ENCODE measurements at regions not wholly inside any gene's neighbourhood (a gene's known extent, or its start where the extent isn't known, plus 50 kb on each side); places are given as distances from the start of the nearest gene placed in this dataset.
"Not testable (repeated sequence)": the region's sequence is repeated elsewhere in the genome, so short reads cannot be mapped to it uniquely, and the experiment has no call there.

- no peaks in the 10 kb centered on the region for H3K27me3 Mint-ChIP-seq
- no peak overlapping the region for H3K27ac Mint-ChIP-seq
- no peaks in the 10 kb centered on the region for H3K4me1 Mint-ChIP-seq (ENCODE audit: low read depth in 2 of 2)
- DNase-seq (ENCODE audit: low spot score), result no peak
- no peak overlapping the region for H3K4me3 Mint-ChIP-seq
- H3K9me3 Mint-ChIP-seq, result no peaks in the 10 kb centered on the region
- no peaks in the 10 kb centered on the region for H3K36me3 Mint-ChIP-seq
- ATAC-seq, result peak in 1 of 2 donors; percentile 31
Measured at GRCh38 chr13:63840551-63841421, 2425.1 kb upstream of the PCDH20 start.

DNA sequence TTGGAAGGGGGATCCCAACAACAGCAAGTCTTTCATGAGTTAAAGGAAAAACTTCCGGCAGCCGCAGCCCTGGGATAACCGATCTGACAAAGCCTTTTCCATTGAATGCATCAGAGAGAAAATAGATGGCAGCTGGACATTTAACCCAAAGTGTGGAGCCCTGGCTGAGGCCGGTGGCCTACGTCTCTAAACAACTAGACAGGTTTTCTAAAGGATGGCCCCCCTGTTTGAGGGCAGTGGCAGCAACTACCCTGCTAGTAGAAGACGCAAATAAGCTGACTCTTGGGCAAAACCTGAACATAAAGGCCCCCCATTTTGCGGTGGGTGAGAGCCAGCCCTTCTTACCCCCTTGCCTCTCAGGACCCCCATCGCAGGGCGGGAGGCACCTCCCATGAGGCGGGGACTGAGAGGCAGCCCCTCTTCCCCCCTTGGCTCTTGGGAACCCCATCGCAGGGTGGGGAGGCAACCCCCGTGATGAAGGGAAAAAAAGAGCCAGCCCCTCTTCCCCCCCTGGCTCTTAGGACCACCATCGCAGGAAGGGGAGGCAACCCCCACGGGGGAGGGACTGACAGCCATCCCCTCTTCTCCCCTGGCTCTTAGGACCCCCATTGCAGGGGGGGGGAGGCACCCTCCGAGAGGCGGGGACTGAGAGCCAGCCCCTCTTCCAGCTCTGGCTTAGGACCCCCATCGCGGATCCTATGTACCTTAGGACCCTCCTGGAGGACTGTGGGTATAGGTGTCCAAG is 2422.9 kb upstream of the PCDH20 start:
- Mint-ChIP-seq H3K4me3 (no peak overlapping the region), H3K9me3 (no peaks in the 10 kb centered on the region), H3K36me3 (no peaks in the 10 kb centered on the region), H3K4me1 (ENCODE audit: low read depth in 2 of 2) (no peaks in the 10 kb centered on the region), H3K27me3 (no peaks in the 10 kb centered on the region), H3K27ac (no peak overlapping the region)
- DNase-seq (ENCODE audit: low spot score) (no peak), ATAC-seq (no peak)

DNA sequence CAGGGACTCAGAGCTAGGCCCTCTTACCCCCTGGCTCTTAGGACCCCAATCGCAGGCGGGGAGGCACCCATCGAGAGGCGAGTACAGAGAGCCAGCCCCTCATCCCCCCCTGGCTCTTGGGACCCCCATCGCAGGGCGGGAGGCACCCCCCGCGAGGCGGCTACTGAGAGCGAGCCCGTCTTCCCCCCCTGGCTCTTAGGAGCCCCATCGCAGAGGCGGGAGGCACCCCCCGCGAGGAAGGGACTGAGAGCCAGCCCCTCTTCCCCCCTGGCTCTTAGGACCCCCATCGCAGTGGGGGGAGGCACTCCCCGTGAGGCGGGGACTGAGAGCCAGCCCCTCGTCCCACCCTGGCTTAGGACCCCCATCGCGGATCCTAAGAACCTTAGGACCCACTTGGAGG is 2422.1 kb upstream of the PCDH20 start:
- not testable (repeated sequence) for H3K9me3 Mint-ChIP-seq; H3K27me3 Mint-ChIP-seq; H3K36me3 Mint-ChIP-seq; DNase-seq (ENCODE audit: low spot score); ATAC-seq; H3K4me1 Mint-ChIP-seq (ENCODE audit: low read depth in 2 of 2); H3K27ac Mint-ChIP-seq; H3K4me3 Mint-ChIP-seq

- not testable (repeated sequence) for H3K9me3 Mint-ChIP-seq; H3K27ac Mint-ChIP-seq; H3K36me3 Mint-ChIP-seq; H3K4me3 Mint-ChIP-seq; H3K27me3 Mint-ChIP-seq; ATAC-seq; H3K4me1 Mint-ChIP-seq (ENCODE audit: low read depth in 2 of 2); DNase-seq (ENCODE audit: low spot score)
Measured at GRCh38 chr13:63829609-63830008, 2414.0 kb upstream of the PCDH20 start.

DNA sequence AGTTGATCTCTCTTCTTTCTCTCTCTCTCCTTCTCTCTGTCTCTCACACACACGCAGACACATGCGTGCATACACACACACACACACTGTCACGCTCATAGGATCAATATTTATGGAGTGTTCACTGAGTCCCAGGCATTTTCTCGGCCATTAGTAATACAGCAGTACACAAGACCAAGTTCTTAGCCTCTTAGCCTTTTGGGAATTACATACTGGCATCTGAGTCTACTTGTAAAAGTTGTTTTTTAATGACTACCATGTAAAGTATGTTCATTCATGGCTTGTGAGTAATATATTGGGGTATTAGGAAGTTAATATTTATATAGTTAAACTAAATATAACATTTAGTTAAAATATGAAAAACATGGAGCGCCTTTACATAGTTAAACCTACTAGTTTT is 2406.1 kb upstream of the PCDH20 start:
- not testable (repeated sequence) for H3K4me1 Mint-ChIP-seq (ENCODE audit: low read depth in 2 of 2); ATAC-seq; H3K27ac Mint-ChIP-seq; H3K4me3 Mint-ChIP-seq; DNase-seq (ENCODE audit: low spot score); H3K36me3 Mint-ChIP-seq; H3K9me3 Mint-ChIP-seq; H3K27me3 Mint-ChIP-seq

DNA sequence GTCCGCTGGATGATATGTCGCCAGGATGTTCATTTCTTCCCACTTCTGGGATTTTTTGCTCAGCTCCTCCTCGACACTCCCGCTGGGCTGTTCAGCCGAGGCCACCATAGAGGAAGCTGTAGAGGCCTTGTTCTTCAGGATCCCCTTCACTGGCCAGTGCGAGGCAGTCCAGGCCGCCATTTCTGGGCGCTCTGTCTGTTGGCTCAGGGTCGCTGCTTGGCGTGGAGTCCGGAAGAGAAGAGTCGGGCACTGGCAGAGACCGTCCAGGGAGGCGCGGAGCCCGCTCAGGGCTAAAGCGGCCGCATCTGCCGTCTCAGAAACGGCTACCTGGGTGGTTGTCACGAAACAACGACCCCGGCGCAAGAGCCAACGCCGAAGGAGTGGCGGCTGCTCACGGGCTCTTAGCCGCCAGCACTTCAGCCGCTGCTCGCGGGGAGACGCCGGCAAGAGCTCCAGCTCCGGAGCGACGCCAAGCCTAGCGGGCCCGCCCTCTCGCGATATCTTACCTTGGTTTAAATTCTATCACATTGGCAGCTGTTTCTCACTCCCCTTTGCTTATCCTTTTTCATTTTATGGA is 2395.9 kb upstream of the PCDH20 start:
- peaks cover 17% of the 10 kb centered on the region for H3K9me3 Mint-ChIP-seq
- not testable (repeated sequence) for H3K27me3 Mint-ChIP-seq; H3K4me1 Mint-ChIP-seq (ENCODE audit: low read depth in 2 of 2)

GRCh38 chr13:63791134-63791533 is 2375.5 kb upstream of the PCDH20 start:
- H3K4me3 Mint-ChIP-seq; H3K36me3 Mint-ChIP-seq; H3K27ac Mint-ChIP-seq; H3K27me3 Mint-ChIP-seq; H3K4me1 Mint-ChIP-seq (ENCODE audit: low read depth in 2 of 2); ATAC-seq; DNase-seq (ENCODE audit: low spot score); H3K9me3 Mint-ChIP-seq: not testable (repeated sequence)

More for the DNA sequence above, 2395.9 kb upstream of the PCDH20 start:
- not testable (repeated sequence) for H3K27ac Mint-ChIP-seq; DNase-seq (ENCODE audit: low spot score); H3K4me3 Mint-ChIP-seq; H3K36me3 Mint-ChIP-seq; ATAC-seq

- Mint-ChIP-seq H3K4me3 (no peak overlapping the region), H3K9me3 (peaks cover 11% of the 10 kb centered on the region), H3K4me1 (ENCODE audit: low read depth in 2 of 2) (no peaks in the 10 kb centered on the region), H3K27ac (no peak overlapping the region), H3K36me3 (peaks cover 6% of the 10 kb centered on the region), H3K27me3 (no peaks in the 10 kb centered on the region)
- ATAC-seq (no peak), DNase-seq (ENCODE audit: low spot score) (no peak)
Measured at GRCh38 chr13:63774133-63774532, 2358.5 kb upstream of the PCDH20 start.

GRCh38 chr13:63773476-63773875 is 2357.8 kb upstream of the PCDH20 start:
- Mint-ChIP-seq H3K27ac (no peak overlapping the region), H3K4me1 (ENCODE audit: low read depth in 2 of 2) (no peaks in the 10 kb centered on the region), H3K9me3 (peaks cover 8% of the 10 kb centered on the region), H3K27me3 (no peaks in the 10 kb centered on the region), H3K4me3 (no peak overlapping the region), H3K36me3 (peaks cover 4% of the 10 kb centered on the region)
- DNase-seq (ENCODE audit: low spot score), result no peak
- no peak for ATAC-seq

GRCh38 chr13:63757683-63758082 is 2342.0 kb upstream of the PCDH20 start:
- not testable (repeated sequence) for H3K4me3 Mint-ChIP-seq; DNase-seq (ENCODE audit: low spot score); ATAC-seq; H3K36me3 Mint-ChIP-seq; H3K27me3 Mint-ChIP-seq; H3K27ac Mint-ChIP-seq; H3K9me3 Mint-ChIP-seq; H3K4me1 Mint-ChIP-seq (ENCODE audit: low read depth in 2 of 2)

GRCh38 chr13:63749857-63750256 is 2334.2 kb upstream of the PCDH20 start:
- peak in 1 of 2 donors; percentile 67 for ATAC-seq
- H3K4me1 Mint-ChIP-seq (ENCODE audit: low read depth in 2 of 2); H3K27ac Mint-ChIP-seq; H3K27me3 Mint-ChIP-seq; H3K36me3 Mint-ChIP-seq; DNase-seq (ENCODE audit: low spot score); H3K9me3 Mint-ChIP-seq; H3K4me3 Mint-ChIP-seq: not testable (repeated sequence)

GRCh38 chr13:63741814-63742101 is 2326.1 kb upstream of the PCDH20 start:
- not testable (repeated sequence) for DNase-seq (ENCODE audit: low spot score); H3K36me3 Mint-ChIP-seq; H3K4me3 Mint-ChIP-seq; H3K27ac Mint-ChIP-seq; H3K4me1 Mint-ChIP-seq (ENCODE audit: low read depth in 2 of 2); H3K9me3 Mint-ChIP-seq; H3K27me3 Mint-ChIP-seq; ATAC-seq

DNA sequence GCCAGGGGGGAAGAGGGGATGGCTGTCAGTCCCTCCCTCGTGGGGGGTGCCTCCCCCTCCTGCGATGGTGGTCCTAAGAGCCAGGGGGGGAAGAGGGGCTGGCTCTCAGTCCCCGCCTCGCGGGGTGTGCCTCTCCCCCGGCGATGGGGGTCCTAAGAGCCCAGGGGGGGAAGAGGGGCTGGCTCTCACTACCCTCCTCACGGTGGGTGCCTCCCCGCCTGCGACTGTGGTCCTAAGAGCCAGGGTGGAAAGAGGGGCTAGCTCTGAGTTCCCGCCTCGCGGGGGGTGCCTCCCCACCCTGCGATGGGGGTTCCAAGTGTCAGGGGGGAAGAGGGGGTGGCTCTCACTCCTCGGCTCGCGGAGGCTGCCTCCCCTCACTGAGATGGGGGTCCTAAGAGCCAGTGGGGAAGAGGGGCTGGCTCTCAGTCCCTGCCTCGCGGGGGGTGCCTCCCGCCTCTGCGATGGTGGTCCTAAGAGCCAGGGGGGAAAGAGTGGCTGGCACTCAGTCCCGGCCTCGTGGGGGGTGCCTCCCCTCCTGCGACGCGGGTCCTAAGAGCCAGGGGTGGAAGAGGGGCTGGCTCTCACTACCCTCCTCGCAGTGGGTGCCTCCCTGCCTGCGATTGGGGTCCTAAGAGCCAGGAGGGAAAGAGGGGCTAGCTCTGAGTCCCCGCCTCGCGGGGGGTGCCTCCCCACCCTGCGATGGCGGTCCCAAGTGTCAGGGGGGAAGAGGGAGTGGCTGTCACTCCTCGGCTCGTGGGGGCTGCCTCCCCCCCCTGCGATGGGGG is 2325.6 kb upstream of the PCDH20 start:
- Mint-ChIP-seq H3K4me1 (ENCODE audit: low read depth in 2 of 2) (no peaks in the 10 kb centered on the region), H3K36me3 (peaks cover 5% of the 10 kb centered on the region), H3K27me3 (no peaks in the 10 kb centered on the region), H3K4me3 (no peak overlapping the region), H3K27ac (no peak overlapping the region), H3K9me3 (peaks cover 5% of the 10 kb centered on the region)
- ATAC-seq (no peak), DNase-seq (ENCODE audit: low spot score) (no peak)

All from natural killer cell treated with Interleukin-12 subunit alpha and Interleukin-12 subunit beta and Interleukin-15 and Interleukin-18, amount 100 ng/mL, for 72 hours (primary cell).